ENCODE measurements at regions not wholly inside any gene's neighbourhood (a gene's known extent, or its start where the extent isn't known, plus 50 kb on each side); places are given as distances from the start of the nearest gene placed in this dataset.

DNA sequence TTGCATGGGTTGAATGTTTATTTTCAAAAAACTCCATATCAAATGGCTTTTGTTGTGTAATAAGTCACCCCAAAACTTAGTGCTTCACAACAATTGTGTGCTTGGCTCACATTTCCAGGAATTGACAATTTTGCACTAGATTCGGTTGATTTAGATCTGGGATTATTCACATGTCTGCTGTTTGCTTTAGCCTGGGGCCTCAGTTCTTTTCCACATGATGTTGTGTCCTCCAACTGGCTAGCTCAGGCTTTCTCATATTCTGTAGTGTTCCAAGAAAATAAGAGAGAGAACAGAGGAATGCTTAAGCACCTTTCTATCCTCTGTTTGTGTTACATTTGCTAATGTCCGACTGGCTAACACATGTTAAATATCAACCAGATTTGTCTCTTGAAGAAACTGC lies 281.5 kb upstream of the ADGRL4 start:
- H3K9me2 ChIP-seq (ENCODE audit: low read depth, low read length), result no peaks in the 10 kb centered on the region
- no peaks in the 10 kb centered on the region for H3F3A ChIP-seq (ENCODE audit: insufficient read depth, low read length)
- no peak overlapping the region for H3K4me2 ChIP-seq (ENCODE audit: low read length)
- H3K4me3 ChIP-seq (ENCODE audit: low read depth, low read length, poor library complexity, severe bottlenecking), result no peak overlapping the region
- H3K27me3 ChIP-seq (ENCODE audit: insufficient read depth, low read length), result no peaks in the 10 kb centered on the region
- no peaks in the 10 kb centered on the region for H4K20me1 ChIP-seq (ENCODE audit: insufficient read depth, low read length)
- no peaks in the 10 kb centered on the region for H3K9me3 ChIP-seq (ENCODE audit: low read length)
- no peaks in the 10 kb centered on the region for H3K4me1 ChIP-seq (ENCODE audit: insufficient read depth, low read length, severe bottlenecking)
- H3K36me3 ChIP-seq (ENCODE audit: insufficient read depth, low read length), result no peaks in the 10 kb centered on the region
- TF ChIP-seq EZH2 (IDR thresholded peaks at IDR 0.05; ENCODE audit: borderline replicate concordance, low read length), result no peak
- TF ChIP-seq, protein P1, sequence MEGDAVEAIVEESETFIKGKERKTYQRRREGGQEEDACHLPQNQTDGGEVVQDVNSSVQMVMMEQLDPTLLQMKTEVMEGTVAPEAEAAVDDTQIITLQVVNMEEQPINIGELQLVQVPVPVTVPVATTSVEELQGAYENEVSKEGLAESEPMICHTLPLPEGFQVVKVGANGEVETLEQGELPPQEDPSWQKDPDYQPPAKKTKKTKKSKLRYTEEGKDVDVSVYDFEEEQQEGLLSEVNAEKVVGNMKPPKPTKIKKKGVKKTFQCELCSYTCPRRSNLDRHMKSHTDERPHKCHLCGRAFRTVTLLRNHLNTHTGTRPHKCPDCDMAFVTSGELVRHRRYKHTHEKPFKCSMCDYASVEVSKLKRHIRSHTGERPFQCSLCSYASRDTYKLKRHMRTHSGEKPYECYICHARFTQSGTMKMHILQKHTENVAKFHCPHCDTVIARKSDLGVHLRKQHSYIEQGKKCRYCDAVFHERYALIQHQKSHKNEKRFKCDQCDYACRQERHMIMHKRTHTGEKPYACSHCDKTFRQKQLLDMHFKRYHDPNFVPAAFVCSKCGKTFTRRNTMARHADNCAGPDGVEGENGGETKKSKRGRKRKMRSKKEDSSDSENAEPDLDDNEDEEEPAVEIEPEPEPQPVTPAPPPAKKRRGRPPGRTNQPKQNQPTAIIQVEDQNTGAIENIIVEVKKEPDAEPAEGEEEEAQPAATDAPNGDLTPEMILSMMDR (IDR thresholded peaks at IDR 0.05; ENCODE audit: low read length), result no peak
- H3K27ac ChIP-seq (ENCODE audit: low read depth, low read length, poor library complexity, severe bottlenecking), result no peak overlapping the region
- H3K9ac ChIP-seq (ENCODE audit: low read length), result no peak overlapping the region
- H3K79me2 ChIP-seq (ENCODE audit: insufficient read depth, low read length), result no peaks in the 10 kb centered on the region
- no peak overlapping the region for H2AFZ ChIP-seq (ENCODE audit: low read length)

DNA sequence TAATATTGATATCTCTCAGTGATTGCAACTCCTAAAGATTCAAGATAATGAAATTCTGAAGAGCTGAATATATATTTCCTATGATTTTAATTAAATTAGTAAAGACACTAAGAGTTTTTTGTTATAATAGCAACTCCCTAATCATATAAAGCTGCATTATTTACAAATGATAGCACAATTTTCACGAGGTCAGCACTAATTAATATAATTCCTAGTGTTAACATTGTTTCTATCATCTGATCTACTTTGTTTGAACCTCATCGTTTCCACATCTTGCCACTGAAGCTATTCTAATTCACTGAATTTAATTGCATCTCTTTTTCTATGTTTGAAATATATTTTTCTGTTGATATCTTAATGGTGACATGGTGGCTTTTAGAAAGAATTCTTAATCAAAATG lies 279.1 kb upstream of the ADGRL4 start:
- Histone ChIP-seq H3K36me3 (ENCODE audit: insufficient read depth, low read length) (no peaks in the 10 kb centered on the region), H3K9me2 (ENCODE audit: low read depth, low read length) (no peaks in the 10 kb centered on the region), H3K4me1 (ENCODE audit: insufficient read depth, low read length, severe bottlenecking) (no peaks in the 10 kb centered on the region), H3K27me3 (ENCODE audit: insufficient read depth, low read length) (no peaks in the 10 kb centered on the region), H3K9ac (ENCODE audit: low read length) (no peak overlapping the region), H4K20me1 (ENCODE audit: insufficient read depth, low read length) (no peaks in the 10 kb centered on the region), H2AFZ (ENCODE audit: low read length) (no peak overlapping the region), H3K4me2 (ENCODE audit: low read length) (no peak overlapping the region), H3F3A (ENCODE audit: insufficient read depth, low read length) (no peaks in the 10 kb centered on the region), H3K9me3 (ENCODE audit: low read length) (no peaks in the 10 kb centered on the region), H3K79me2 (ENCODE audit: insufficient read depth, low read length) (no peaks in the 10 kb centered on the region), H3K27ac (ENCODE audit: low read depth, low read length, poor library complexity, severe bottlenecking) (no peak overlapping the region), H3K4me3 (ENCODE audit: low read depth, low read length, poor library complexity, severe bottlenecking) (no peak overlapping the region)
- TF ChIP-seq, protein P1 (IDR thresholded peaks at IDR 0.05; ENCODE audit: low read length), result no peak
- TF ChIP-seq EZH2 (IDR thresholded peaks at IDR 0.05; ENCODE audit: borderline replicate concordance, low read length), result no peak

DNA sequence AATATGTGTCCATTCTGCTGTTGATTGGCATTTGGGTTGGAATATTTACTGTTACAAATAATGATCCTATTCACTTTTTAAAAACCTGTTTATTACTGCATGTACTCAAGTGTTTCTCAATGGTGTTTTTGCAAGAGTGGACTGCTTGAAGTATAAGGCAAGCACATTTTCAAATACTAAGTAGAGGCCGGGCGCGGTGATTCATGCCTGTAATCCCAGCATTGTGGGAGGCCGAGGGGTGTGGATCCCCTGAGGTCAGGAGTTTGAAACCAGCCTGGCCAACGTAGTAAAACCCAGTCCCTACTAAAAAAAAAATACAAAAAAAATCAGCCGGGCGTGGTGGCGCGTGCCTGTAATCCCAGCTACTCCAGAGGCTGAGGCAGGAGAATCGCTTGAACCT lies 276.9 kb upstream of the ADGRL4 start:
- no peaks in the 10 kb centered on the region for H3K79me2 ChIP-seq (ENCODE audit: insufficient read depth, low read length)
- no peaks in the 10 kb centered on the region for H3K36me3 ChIP-seq (ENCODE audit: insufficient read depth, low read length)
- no peak overlapping the region for H3K4me2 ChIP-seq (ENCODE audit: low read length)
- H3K4me1 ChIP-seq (ENCODE audit: insufficient read depth, low read length, severe bottlenecking), result no peaks in the 10 kb centered on the region
- H3K27me3 ChIP-seq (ENCODE audit: insufficient read depth, low read length), result no peaks in the 10 kb centered on the region
- no peaks in the 10 kb centered on the region for H3K9me2 ChIP-seq (ENCODE audit: low read depth, low read length)
- no peak overlapping the region for H3K27ac ChIP-seq (ENCODE audit: low read depth, low read length, poor library complexity, severe bottlenecking)
- H3K9me3 ChIP-seq (ENCODE audit: low read length), result no peaks in the 10 kb centered on the region
- H3K9ac ChIP-seq (ENCODE audit: low read length), result no peak overlapping the region
- H4K20me1 ChIP-seq (ENCODE audit: insufficient read depth, low read length), result no peaks in the 10 kb centered on the region
- H3F3A ChIP-seq (ENCODE audit: insufficient read depth, low read length), result no peaks in the 10 kb centered on the region
- no peak overlapping the region for H3K4me3 ChIP-seq (ENCODE audit: low read depth, low read length, poor library complexity, severe bottlenecking)
- no peak for TF ChIP-seq EZH2 (IDR thresholded peaks at IDR 0.05; ENCODE audit: borderline replicate concordance, low read length)
- TF ChIP-seq, protein P1 (IDR thresholded peaks at IDR 0.05; ENCODE audit: low read length), result no peak
- no peak overlapping the region for H2AFZ ChIP-seq (ENCODE audit: low read length)
